NB4 (cell line): ENCODE measurements at regions not wholly inside any gene's neighbourhood (a gene's known extent, or its start where the extent isn't known, plus 50 kb on each side); places are given as distances from the start of the nearest gene placed in this dataset.

Experiments
- CTCF ChIP-seq: IDR thresholded peaks from one replicate; pipeline ENCODE4 v1.5.1; 2012; ENCODE audit warnings: low read depth, low read length
- POLR2A ChIP-seq: IDR thresholded peaks from 2 replicates; pipeline ENCODE4 v1.6.1; 2011; ENCODE audit warnings: mild to moderate bottlenecking; ENCODE audit not compliant: insufficient read length; ENCODE audit errors: extremely low read depth

DNA sequence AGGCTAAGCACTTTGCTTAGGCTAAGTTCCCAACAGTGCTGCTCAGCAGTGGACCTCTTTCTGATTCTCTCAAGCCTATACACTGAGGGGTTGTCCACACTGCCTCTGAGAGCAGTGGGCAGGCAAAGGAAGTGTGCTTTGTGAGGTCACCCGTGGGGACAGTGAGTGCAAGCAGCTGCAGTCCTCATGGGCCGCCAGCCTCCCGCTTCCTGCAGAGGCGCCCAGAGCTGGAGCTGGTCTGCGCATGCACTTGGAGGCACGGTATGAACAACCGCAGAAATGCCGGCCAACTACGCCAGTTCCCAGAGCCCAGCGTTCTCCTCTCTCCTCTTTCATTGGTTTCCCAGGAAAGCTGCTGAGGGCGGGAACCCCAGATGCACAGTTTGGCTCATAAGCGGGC is 149.5 kb upstream of the DLX2 start:
- TF ChIP-seq CTCF (no peak), POLR2A (no peak)
